ENCODE measurements at regions not wholly inside any gene's neighbourhood (a gene's known extent, or its start where the extent isn't known, plus 50 kb on each side); places are given as distances from the start of the nearest gene placed in this dataset.

GRCh38 chr13:59279028-59279427, 884.7 kb downstream of the DIAPH3 start:
- TF ChIP-seq CTCF (IDR thresholded peaks at IDR 0.05; ENCODE audit: low read depth, low read length, missing input control) (no peak), MAX (IDR thresholded peaks at IDR 0.05) (no peak)
